IPS-18c (cell line): ENCODE measurements at regions not wholly inside any gene's neighbourhood (a gene's known extent, or its start where the extent isn't known, plus 50 kb on each side); places are given as distances from the start of the nearest gene placed in this dataset.

Experiments used
- H3K4me3 ChIP-seq: 2 replicates; pipeline ENCODE4 v1.7.0; 2013; ENCODE audit warnings: low read depth, mild to moderate bottlenecking, low read length, moderate library complexity; ENCODE audit not compliant: insufficient read depth
- H3K9me3 ChIP-seq: one replicate; pipeline ENCODE4 v1.6.1; 2013; ENCODE audit warnings: mild to moderate bottlenecking, low read length, moderate library complexity; ENCODE audit not compliant: control insufficient read depth, insufficient read depth

- Histone ChIP-seq H3K9me3 (no peaks in the 10 kb centered on the region), H3K4me3 (no peak overlapping the region)
These were observed 139.8 kb upstream of the SRRM4 start for GRCh38 chr12:118841588-118841987.

- no peaks in the 10 kb centered on the region for H3K9me3 ChIP-seq
- H3K4me3 ChIP-seq, result no peak overlapping the region
These were observed 138.5 kb upstream of the SRRM4 start for GRCh38 chr12:118842866-118843265.

GRCh38 chr12:118846416-118846815 lies 134.9 kb upstream of the SRRM4 start:
- H3K4me3 ChIP-seq, result no peak overlapping the region
- no peaks in the 10 kb centered on the region for H3K9me3 ChIP-seq

- Histone ChIP-seq H3K4me3 (no peak overlapping the region), H3K9me3 (no peaks in the 10 kb centered on the region)
These were observed 131.0 kb upstream of the SRRM4 start for GRCh38 chr12:118850244-118850825.

GRCh38 chr12:118851891-118852290 lies 129.4 kb upstream of the SRRM4 start:
- Histone ChIP-seq H3K4me3 (no peak overlapping the region), H3K9me3 (no peaks in the 10 kb centered on the region)

GRCh38 chr12:118853634-118854033 lies 127.7 kb upstream of the SRRM4 start:
- Histone ChIP-seq H3K9me3 (no peaks in the 10 kb centered on the region), H3K4me3 (no peak overlapping the region)

GRCh38 chr12:118855858-118856257 lies 125.5 kb upstream of the SRRM4 start:
- no peak overlapping the region for H3K4me3 ChIP-seq
- H3K9me3 ChIP-seq, result no peaks in the 10 kb centered on the region

- no peak overlapping the region for H3K4me3 ChIP-seq
- no peaks in the 10 kb centered on the region for H3K9me3 ChIP-seq
These were observed 115.0 kb upstream of the SRRM4 start for GRCh38 chr12:118866346-118866745.

- Histone ChIP-seq H3K4me3 (no peak overlapping the region), H3K9me3 (no peaks in the 10 kb centered on the region)
These were observed 110.8 kb upstream of the SRRM4 start for GRCh38 chr12:118870551-118870950.

GRCh38 chr12:118874698-118875548 lies 106.4 kb upstream of the SRRM4 start:
- H3K4me3 ChIP-seq, result no peak overlapping the region
- H3K9me3 ChIP-seq, result no peaks in the 10 kb centered on the region

GRCh38 chr12:118880720-118881493 lies 100.4 kb upstream of the SRRM4 start:
- no peak overlapping the region for H3K4me3 ChIP-seq
- H3K9me3 ChIP-seq, result no peaks in the 10 kb centered on the region

- Histone ChIP-seq H3K9me3 (no peaks in the 10 kb centered on the region), H3K4me3 (no peak overlapping the region)
These were observed 97.1 kb upstream of the SRRM4 start for GRCh38 chr12:118884226-118884625.

- Histone ChIP-seq H3K9me3 (no peaks in the 10 kb centered on the region), H3K4me3 (no peak overlapping the region)
These were observed 80.3 kb upstream of the SRRM4 start for GRCh38 chr12:118900993-118901392.

GRCh38 chr12:118908811-118909210 lies 72.5 kb upstream of the SRRM4 start:
- no peak overlapping the region for H3K4me3 ChIP-seq
- no peaks in the 10 kb centered on the region for H3K9me3 ChIP-seq

- H3K4me3 ChIP-seq, result no peak overlapping the region
- no peaks in the 10 kb centered on the region for H3K9me3 ChIP-seq
These were observed 68.6 kb upstream of the SRRM4 start for GRCh38 chr12:118912697-118913270.

- H3K9me3 ChIP-seq, result no peaks in the 10 kb centered on the region
- no peak overlapping the region for H3K4me3 ChIP-seq
These were observed 59.6 kb upstream of the SRRM4 start for GRCh38 chr12:118921761-118922160.

GRCh38 chr12:118922405-118922804 lies 58.9 kb upstream of the SRRM4 start:
- no peaks in the 10 kb centered on the region for H3K9me3 ChIP-seq
- no peak overlapping the region for H3K4me3 ChIP-seq

- no peak overlapping the region for H3K4me3 ChIP-seq
- no peaks in the 10 kb centered on the region for H3K9me3 ChIP-seq
These were observed 55.9 kb upstream of the SRRM4 start for GRCh38 chr12:118925407-118925806.
